Dermis microvascular lymphatic vessel endothelial cell (primary cell): ENCODE measurements at regions not wholly inside any gene's neighbourhood (a gene's known extent, or its start where the extent isn't known, plus 50 kb on each side); places are given as distances from the start of the nearest gene placed in this dataset.
A peak's percentile ranks its signal among the peaks of the same experiment; 100 is the strongest.
"Not testable (repeated sequence)": the region's sequence is repeated elsewhere in the genome, so short reads cannot be mapped to it uniquely, and the experiment has no call there.

Experiments
- DNase-seq, 2 donors: peaks; one replicate each; pipeline versions ENCODE4 v3.0.0 to v3.0.0-alpha.2; 2010; ENCODE audit warnings: low read depth in 2 of 2

GRCh38 chr2:4244422-4244821 lies 541.0 kb downstream of the DCDC2C start:
- DNase-seq, result not testable (repeated sequence)

GRCh38 chr2:4246364-4247131 lies 543.2 kb downstream of the DCDC2C start:
- DNase-seq, result no peak

GRCh38 chr2:4247791-4248190 lies 544.4 kb downstream of the DCDC2C start:
- no peak for DNase-seq

- no peak for DNase-seq
Measured at GRCh38 chr2:4255491-4255890, 552.1 kb downstream of the DCDC2C start.

- DNase-seq, result no peak
Measured at GRCh38 chr2:4256351-4256750, 553.0 kb downstream of the DCDC2C start.

- no peak for DNase-seq
Measured at GRCh38 chr2:4258563-4258962, 555.2 kb downstream of the DCDC2C start.

- DNase-seq, result no peak
Measured at GRCh38 chr2:4265936-4266335, 562.6 kb downstream of the DCDC2C start.

GRCh38 chr2:4269885-4270284 lies 566.5 kb downstream of the DCDC2C start:
- DNase-seq, result no peak

- DNase-seq, result no peak
Measured at GRCh38 chr2:4272261-4272858, 569.0 kb downstream of the DCDC2C start.

GRCh38 chr2:4278392-4278791 lies 575.0 kb downstream of the DCDC2C start:
- no peak for DNase-seq

GRCh38 chr2:4279431-4279830 lies 576.1 kb downstream of the DCDC2C start:
- no peak for DNase-seq

GRCh38 chr2:4291430-4291829 lies 588.1 kb downstream of the DCDC2C start:
- no peak for DNase-seq

- no peak for DNase-seq
Measured at GRCh38 chr2:4295680-4296079, 592.3 kb downstream of the DCDC2C start.

GRCh38 chr2:4300616-4301015 lies 597.2 kb downstream of the DCDC2C start:
- DNase-seq, result no peak

- DNase-seq, result no peak
Measured at GRCh38 chr2:4324531-4324930, 621.2 kb downstream of the DCDC2C start.

GRCh38 chr2:4336864-4337263 lies 633.5 kb downstream of the DCDC2C start:
- no peak for DNase-seq

- no peak for DNase-seq
Measured at GRCh38 chr2:4338345-4338744, 635.0 kb downstream of the DCDC2C start.

- peak in 1 of 2 donors; percentile 41 for DNase-seq
Measured at GRCh38 chr2:4340536-4340935, 637.2 kb downstream of the DCDC2C start.

GRCh38 chr2:4346628-4347027 lies 643.3 kb downstream of the DCDC2C start:
- DNase-seq, result no peak

- no peak for DNase-seq
Measured at GRCh38 chr2:4353668-4354067, 650.3 kb downstream of the DCDC2C start.

GRCh38 chr2:4354164-4354563 lies 650.8 kb downstream of the DCDC2C start:
- peak in 1 of 2 donors; percentile 17 for DNase-seq

GRCh38 chr2:4354678-4355077 lies 651.3 kb downstream of the DCDC2C start:
- DNase-seq, result peak in 1 of 2 donors; percentile 5

- DNase-seq, result no peak
Measured at GRCh38 chr2:4356109-4356508, 652.7 kb downstream of the DCDC2C start.
